OCI-LY3 (cell line): ENCODE measurements at regions not wholly inside any gene's neighbourhood (a gene's known extent, or its start where the extent isn't known, plus 50 kb on each side); places are given as distances from the start of the nearest gene placed in this dataset.

ENCODE experiments used
- EZH2phosphoT487 ChIP-seq: fragments of 200-600 bp; shearing (Covaris generic); IDR thresholded peaks from 2 replicates; pipeline ENCODE4 v1.6.1; 2018; ENCODE audit warnings: antibody characterized with exemption, mixed run types, low read depth
- TF ChIP-seq, protein P1 (sequence below): fragments of 200-600, 300-600 bp; sonication (generic); IDR thresholded peaks from 2 replicates; pipeline ENCODE4 v1.5.1; 2014; ENCODE audit warnings: antibody characterized with exemption, low read length, low read depth

GRCh38 chrY:21200246-21200645, 310.9 kb upstream of the RBMY1B start:
- TF ChIP-seq, protein P1, sequence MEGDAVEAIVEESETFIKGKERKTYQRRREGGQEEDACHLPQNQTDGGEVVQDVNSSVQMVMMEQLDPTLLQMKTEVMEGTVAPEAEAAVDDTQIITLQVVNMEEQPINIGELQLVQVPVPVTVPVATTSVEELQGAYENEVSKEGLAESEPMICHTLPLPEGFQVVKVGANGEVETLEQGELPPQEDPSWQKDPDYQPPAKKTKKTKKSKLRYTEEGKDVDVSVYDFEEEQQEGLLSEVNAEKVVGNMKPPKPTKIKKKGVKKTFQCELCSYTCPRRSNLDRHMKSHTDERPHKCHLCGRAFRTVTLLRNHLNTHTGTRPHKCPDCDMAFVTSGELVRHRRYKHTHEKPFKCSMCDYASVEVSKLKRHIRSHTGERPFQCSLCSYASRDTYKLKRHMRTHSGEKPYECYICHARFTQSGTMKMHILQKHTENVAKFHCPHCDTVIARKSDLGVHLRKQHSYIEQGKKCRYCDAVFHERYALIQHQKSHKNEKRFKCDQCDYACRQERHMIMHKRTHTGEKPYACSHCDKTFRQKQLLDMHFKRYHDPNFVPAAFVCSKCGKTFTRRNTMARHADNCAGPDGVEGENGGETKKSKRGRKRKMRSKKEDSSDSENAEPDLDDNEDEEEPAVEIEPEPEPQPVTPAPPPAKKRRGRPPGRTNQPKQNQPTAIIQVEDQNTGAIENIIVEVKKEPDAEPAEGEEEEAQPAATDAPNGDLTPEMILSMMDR: no peak
- TF ChIP-seq EZH2phosphoT487: no peak
